Fibroblast of lung (primary cell): ENCODE measurements at regions not wholly inside any gene's neighbourhood (a gene's known extent, or its start where the extent isn't known, plus 50 kb on each side); places are given as distances from the start of the nearest gene placed in this dataset.

ENCODE experiments used
- DNase-seq, 2 donors: peaks; one replicate each; pipeline versions ENCODE4 v3.0.0 to v3.0.0-alpha.2; 2010; ENCODE audit warnings: low read depth in 2 of 2
- H2AFZ ChIP-seq: 2 replicates; pipeline ENCODE4 v1.5.1; 2012; ENCODE audit warnings: low read length, control low read depth, inconsistent platforms
- H3K27ac ChIP-seq: 2 replicates; pipeline ENCODE4 v1.5.1; 2011; ENCODE audit warnings: low read length, control low read depth; ENCODE audit not compliant: insufficient read depth
- H3K27me3 ChIP-seq: 2 replicates; pipeline ENCODE4 v1.5.1; 2011; ENCODE audit warnings: mild to moderate bottlenecking, low read length; ENCODE audit not compliant: control insufficient read depth, insufficient read depth
- H3K36me3 ChIP-seq: 2 replicates; pipeline ENCODE4 v1.5.1; 2011; ENCODE audit warnings: low read length; ENCODE audit not compliant: control insufficient read depth, insufficient read depth
- H3K4me1 ChIP-seq: 2 replicates; pipeline ENCODE4 v1.5.1; 2011; ENCODE audit warnings: low read length; ENCODE audit not compliant: control insufficient read depth, insufficient read depth; ENCODE audit errors: extremely low read depth
- H3K4me2 ChIP-seq: 2 replicates; pipeline ENCODE4 v1.5.1; 2011; ENCODE audit warnings: low read length, control low read depth; ENCODE audit not compliant: insufficient read depth; ENCODE audit errors: extremely low read depth
- H3K4me3 ChIP-seq, 4 experiments: fragments of 200-600 bp in 1 of 4; sonication (generic) in 1 of 4; replicated peaks in 1 of 4; 2 replicates each; pipeline ENCODE4 v1.5.1; 2011 to 2016; ENCODE audit warnings: low read length in 4 of 4, low read depth in 3 of 4, mild to moderate bottlenecking in 3 of 4, control low read depth in 2 of 4, inconsistent platforms in 1 of 4, mixed read lengths in 1 of 4; ENCODE audit not compliant: insufficient read depth in 1 of 4; ENCODE audit errors: control extremely low read depth in 1 of 4
- H3K79me2 ChIP-seq: 2 replicates; pipeline ENCODE4 v1.5.1; 2012; ENCODE audit warnings: mild to moderate bottlenecking, low read length, inconsistent platforms; ENCODE audit not compliant: control insufficient read depth, insufficient read depth
- H3K9ac ChIP-seq: 2 replicates; pipeline ENCODE4 v1.5.1; 2011; ENCODE audit warnings: mild to moderate bottlenecking, low read length, control low read depth; ENCODE audit not compliant: insufficient read depth
- H3K9me3 ChIP-seq: 2 replicates; pipeline ENCODE4 v1.5.1; 2012; ENCODE audit warnings: low read depth, low read length; ENCODE audit not compliant: control insufficient read depth, insufficient read depth
- H4K20me1 ChIP-seq: 2 replicates; pipeline ENCODE4 v1.5.1; 2011; ENCODE audit warnings: low read length; ENCODE audit not compliant: control insufficient read depth, insufficient read depth; ENCODE audit errors: extremely low read depth
- CTCF ChIP-seq, 2 donors: IDR thresholded peaks in 1 of 2; conservative IDR thresholded peaks in 1 of 2; 1 replicate in 1 of 2; 2 replicates in 1 of 2; pipeline ENCODE4 v1.5.1; 2011 to 2012; ENCODE audit warnings: low read length in 2 of 2, control low read depth in 1 of 2, inconsistent platforms in 1 of 2, low read depth in 1 of 2, mild to moderate bottlenecking in 1 of 2
- EZH2 ChIP-seq: IDR thresholded peaks from 2 replicates; pipeline ENCODE4 v1.5.1; 2012; ENCODE audit warnings: low read length, control low read depth, mild to moderate bottlenecking; ENCODE audit errors: missing control alignments

GRCh38 chr4:71938776-71939175, 93.0 kb upstream of the NPFFR2 start:
- H2AFZ ChIP-seq = no peak overlapping the region
- TF ChIP-seq CTCF (conservative IDR thresholded peaks at IDR 0.05 in 1 of 2, IDR thresholded peaks at IDR 0.05 in 1 of 2; ENCODE audit: low read depth in 1 of 2, low read length in 2 of 2) = no peak
- TF ChIP-seq EZH2 = no peak

GRCh38 chr4:71941001-71941400, 90.8 kb upstream of the NPFFR2 start:
- Histone ChIP-seq H3K4me2 (no peak overlapping the region), H4K20me1 (no peaks in the 10 kb centered on the region), H3K27ac (no peak overlapping the region), H3K4me1 (no peaks in the 10 kb centered on the region), H3K4me3 (no peak overlapping the region), H3K79me2 (no peaks in the 10 kb centered on the region), H3K27me3 (no peaks in the 10 kb centered on the region), H3K9ac (no peak overlapping the region), H2AFZ (no peak overlapping the region), H3K9me3 (no peaks in the 10 kb centered on the region), H3K36me3 (no peaks in the 10 kb centered on the region)
- TF ChIP-seq CTCF (conservative IDR thresholded peaks at IDR 0.05 in 1 of 2, IDR thresholded peaks at IDR 0.05 in 1 of 2; ENCODE audit: low read depth in 1 of 2, low read length in 2 of 2) = no peak
- no peak for TF ChIP-seq EZH2
- DNase-seq = peak in 1 of 2 donors; percentile 19

More at GRCh38 chr4:71938776-71939175, 93.0 kb upstream of the NPFFR2 start:
- H3K36me3 ChIP-seq = no peaks in the 10 kb centered on the region
- no peak overlapping the region for H3K4me3 ChIP-seq
- no peaks in the 10 kb centered on the region for H4K20me1 ChIP-seq
- no peaks in the 10 kb centered on the region for H3K9me3 ChIP-seq
- peak; percentile 1 to 52 for DNase-seq
- no peak overlapping the region for H3K4me2 ChIP-seq
- no peaks in the 10 kb centered on the region for H3K4me1 ChIP-seq
- no peaks in the 10 kb centered on the region for H3K79me2 ChIP-seq
- no peaks in the 10 kb centered on the region for H3K27me3 ChIP-seq
- H3K9ac ChIP-seq = no peak overlapping the region
- H3K27ac ChIP-seq = no peak overlapping the region

- H2AFZ ChIP-seq = no peak overlapping the region
- no peaks in the 10 kb centered on the region for H4K20me1 ChIP-seq
- no peaks in the 10 kb centered on the region for H3K4me1 ChIP-seq
- H3K9ac ChIP-seq = no peak overlapping the region
- no peaks in the 10 kb centered on the region for H3K79me2 ChIP-seq
- H3K4me2 ChIP-seq = no peak overlapping the region
- no peak overlapping the region for H3K27ac ChIP-seq
- H3K9me3 ChIP-seq = no peaks in the 10 kb centered on the region
- no peak overlapping the region for H3K4me3 ChIP-seq
- peak in 1 of 2 donors; percentile 55 for DNase-seq
- TF ChIP-seq EZH2 = no peak
- no peak for TF ChIP-seq CTCF (conservative IDR thresholded peaks at IDR 0.05 in 1 of 2, IDR thresholded peaks at IDR 0.05 in 1 of 2; ENCODE audit: low read depth in 1 of 2, low read length in 2 of 2)
- H3K36me3 ChIP-seq = no peaks in the 10 kb centered on the region
- no peaks in the 10 kb centered on the region for H3K27me3 ChIP-seq
Observed at GRCh38 chr4:71944956-71945355, 86.8 kb upstream of the NPFFR2 start.
